ES-I3 (cell line): ENCODE measurements at regions not wholly inside any gene's neighbourhood (a gene's known extent, or its start where the extent isn't known, plus 50 kb on each side); places are given as distances from the start of the nearest gene placed in this dataset.

Experiments
- H3K36me3 ChIP-seq: 2 replicates; pipeline ENCODE4 v1.6.1; 2013; ENCODE audit warnings: mild to moderate bottlenecking, low read length, control low read depth, moderate library complexity; ENCODE audit not compliant: insufficient read depth
- H3K4me1 ChIP-seq: 2 replicates; pipeline ENCODE4 v1.6.1; 2013; ENCODE audit warnings: mild to moderate bottlenecking, control low read depth, low read length; ENCODE audit not compliant: insufficient read depth
- H3K9ac ChIP-seq: 2 replicates; pipeline ENCODE4 v1.6.1; 2013; ENCODE audit warnings: low read depth, mild to moderate bottlenecking, low read length, moderate library complexity
- H3K9me3 ChIP-seq: 2 replicates; pipeline ENCODE4 v1.6.1; 2013; ENCODE audit warnings: mild to moderate bottlenecking, low read length, moderate library complexity; ENCODE audit not compliant: control insufficient read depth, insufficient read depth

DNA sequence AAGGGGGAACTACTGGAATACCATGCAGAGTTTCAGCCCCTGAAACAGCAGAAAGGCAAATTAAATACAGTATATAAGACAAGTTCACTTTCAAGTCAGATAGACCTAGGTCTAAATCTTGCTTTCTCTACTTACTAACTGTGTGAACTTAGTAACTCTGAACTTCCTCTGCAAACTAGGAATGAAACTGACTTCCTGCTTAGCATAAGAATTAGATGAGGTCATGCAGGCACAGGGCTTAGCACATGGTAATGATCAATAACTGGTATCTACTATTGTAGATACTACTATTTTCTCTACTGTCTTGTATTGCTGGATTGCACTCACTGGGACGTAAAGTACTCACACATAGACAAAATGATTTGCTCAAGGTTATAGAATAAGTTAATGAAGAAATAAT is 51.5 kb upstream of the MTNR1B start:
- H3K4me1 ChIP-seq: peaks cover 29% of the 10 kb centered on the region
- H3K36me3 ChIP-seq: no peaks in the 10 kb centered on the region
- no peaks in the 10 kb centered on the region for H3K9me3 ChIP-seq

DNA sequence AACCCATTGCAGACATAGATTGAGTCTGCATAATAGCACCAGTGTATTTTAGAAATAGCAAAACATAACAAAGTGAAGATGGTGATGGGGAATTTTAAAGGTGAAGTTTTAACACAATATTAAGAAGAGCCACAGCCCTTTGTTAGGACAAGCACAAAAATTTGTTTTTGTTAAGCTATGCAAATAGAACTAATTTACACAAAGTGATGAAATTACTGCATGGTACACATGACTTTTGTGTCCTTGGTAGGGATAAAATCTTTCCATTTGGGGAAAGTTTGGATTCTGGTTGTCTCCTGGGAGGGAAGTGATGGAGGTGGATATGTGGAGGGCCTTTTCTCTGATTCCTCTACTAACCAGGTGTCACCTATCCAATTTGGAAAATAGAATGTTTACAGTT is 50.4 kb upstream of the MTNR1B start:
- H3K36me3 ChIP-seq: no peaks in the 10 kb centered on the region
- no peaks in the 10 kb centered on the region for H3K9me3 ChIP-seq
- H3K9ac ChIP-seq: no peak overlapping the region
- peaks cover 29% of the 10 kb centered on the region for H3K4me1 ChIP-seq

More for the DNA sequence above, 51.5 kb upstream of the MTNR1B start:
- H3K9ac ChIP-seq: no peak overlapping the region
